Embryonic facial prominence (tissue), 1 donor: ENCODE measurements at regions not wholly inside any gene's neighbourhood (a gene's known extent, or its start where the extent isn't known, plus 50 kb on each side); places are given as distances from the start of the nearest gene placed in this dataset.
"Not testable (repeated sequence)": the region's sequence is repeated elsewhere in the genome, so short reads cannot be mapped to it uniquely, and the experiment has no call there.

ENCODE experiments used
- DNase-seq: peaks from one replicate; pipeline ENCODE4 v3.0.0-alpha.2; 2016; ENCODE audit errors: extremely low spot score

GRCh38 chr14:51342226-51342625 is 102.2 kb downstream of the TMX1 start:
- DNase-seq = no peak

- no peak for DNase-seq
Measured at GRCh38 chr14:51351997-51352396, 112.0 kb downstream of the TMX1 start.

- no peak for DNase-seq
Measured at GRCh38 chr14:51353901-51354300, 113.9 kb downstream of the TMX1 start.

- no peak for DNase-seq
Measured at GRCh38 chr14:51354846-51355245, 114.8 kb downstream of the TMX1 start.

- no peak for DNase-seq
Measured at GRCh38 chr14:51356381-51356780, 116.3 kb downstream of the TMX1 start.

GRCh38 chr14:51357250-51357649 is 117.2 kb downstream of the TMX1 start:
- no peak for DNase-seq

- DNase-seq = no peak
Measured at GRCh38 chr14:51360592-51360991, 120.5 kb downstream of the TMX1 start.

GRCh38 chr14:51365241-51365965 is 125.4 kb downstream of the TMX1 start:
- no peak for DNase-seq

GRCh38 chr14:51366460-51366859 is 126.4 kb downstream of the TMX1 start:
- not testable (repeated sequence) for DNase-seq

GRCh38 chr14:51366866-51367599 is 127.0 kb downstream of the TMX1 start:
- DNase-seq = not testable (repeated sequence)

- no peak for DNase-seq
Measured at GRCh38 chr14:51367600-51367931, 127.5 kb downstream of the TMX1 start.

- DNase-seq = peak; percentile 53
Measured at GRCh38 chr14:51368721-51369163, 128.7 kb downstream of the TMX1 start.

- DNase-seq = no peak
Measured at GRCh38 chr14:51369814-51370213, 129.8 kb downstream of the TMX1 start.

- no peak for DNase-seq
Measured at GRCh38 chr14:51370758-51371386, 130.8 kb downstream of the TMX1 start.

GRCh38 chr14:51377186-51377585 is 137.1 kb downstream of the TMX1 start:
- not testable (repeated sequence) for DNase-seq

GRCh38 chr14:51382506-51382905 is 142.5 kb downstream of the TMX1 start:
- no peak for DNase-seq

- DNase-seq = no peak
Measured at GRCh38 chr14:51386411-51386810, 146.4 kb downstream of the TMX1 start.

GRCh38 chr14:51386983-51387735 is 147.1 kb downstream of the TMX1 start:
- no peak for DNase-seq

- no peak for DNase-seq
Measured at GRCh38 chr14:51392416-51392815, 152.4 kb downstream of the TMX1 start.

- no peak for DNase-seq
Measured at GRCh38 chr14:51394384-51394783, 154.3 kb downstream of the TMX1 start.

- DNase-seq = no peak
Measured at GRCh38 chr14:51394804-51395203, 154.8 kb downstream of the TMX1 start.

- DNase-seq = no peak
Measured at GRCh38 chr14:51395361-51395849, 155.4 kb downstream of the TMX1 start.
